Panc1 (cell line): ENCODE measurements at regions not wholly inside any gene's neighbourhood (a gene's known extent, or its start where the extent isn't known, plus 50 kb on each side); places are given as distances from the start of the nearest gene placed in this dataset.

ENCODE experiments used
- ATAC-seq: fragments of 200-7000 bp; cut with Tn5 transposase; 2 replicates; pipeline ENCODE4 v1.9.1; 2020; ENCODE audit warnings: mild to moderate bottlenecking, moderate library complexity
- BruUV-seq: library from RNA; stranded (reverse); fragments of 400-500 nt; replicated peaks from 2 replicates; lab custom pipeline; 2021; lab: Mats Ljungman, UMichigan
- CTCF ChIA-PET: fragments of 300-600 bp; sonication (Branson Sonifier 250); formaldehyde crosslinking; loops from one replicate; lab custom pipeline; 2022; ENCODE audit warnings: antibody characterized with exemption; lab: Charles Lee
- POLR2A ChIA-PET: fragments of 300-600 bp; sonication (Branson Sonifier 250); formaldehyde crosslinking; loops from one replicate; lab custom pipeline; 2022; ENCODE audit warnings: antibody characterized with exemption; lab: Charles Lee
- DNase-seq: peaks from one replicate; pipeline ENCODE4 v3.0.0-alpha.2; 2010; ENCODE audit warnings: low read depth, low spot score
- H3K27ac ChIP-seq: 2 replicates; pipeline ENCODE4 v1.5.1; 2011; ENCODE audit warnings: mild to moderate bottlenecking, low read length, inconsistent platforms
- H3K27me3 ChIP-seq: fragments of 200-500 bp; sonication (Bioruptor generic); 2 replicates; pipeline ENCODE4 v1.6.0; 2014; ENCODE audit warnings: low read length, inconsistent platforms; ENCODE audit not compliant: control insufficient read depth, insufficient read depth
- H3K36me3 ChIP-seq: fragments of 200-500 bp; sonication (Bioruptor generic); 2 replicates; pipeline ENCODE4 v1.5.1; 2014; ENCODE audit warnings: inconsistent platforms, mild to moderate bottlenecking, low read length, moderate library complexity; ENCODE audit not compliant: control insufficient read depth, insufficient read depth
- H3K4me1 ChIP-seq: 2 replicates; pipeline ENCODE4 v1.5.1; 2011; ENCODE audit warnings: inconsistent platforms, mild to moderate bottlenecking, low read length, moderate library complexity; ENCODE audit not compliant: control insufficient read depth, insufficient read depth
- H3K4me3 ChIP-seq, 2 experiments: 2 replicates each; pipeline ENCODE4 v1.5.1; 2011 to 2012; ENCODE audit warnings: low read depth in 2 of 2, low read length in 2 of 2, mild to moderate bottlenecking in 2 of 2, inconsistent platforms in 1 of 2, moderate library complexity in 1 of 2
- H3K9me3 ChIP-seq: fragments of 200-500 bp; sonication (Bioruptor generic); 2 replicates; pipeline ENCODE4 v1.5.1; 2014; ENCODE audit warnings: low read depth, mild to moderate bottlenecking, inconsistent platforms, low read length, moderate library complexity; ENCODE audit not compliant: control insufficient read depth, insufficient read depth
- POLR2AphosphoS5 ChIP-seq: IDR thresholded peaks from 2 replicates; pipeline ENCODE4 v1.6.1; 2012; ENCODE audit warnings: mild to moderate bottlenecking, low read depth, low read length, moderate library complexity
- SIN3A ChIP-seq: IDR thresholded peaks from 2 replicates; pipeline ENCODE4 v1.6.1; 2012; ENCODE audit warnings: low read depth, mild to moderate bottlenecking, low read length, moderate library complexity, borderline replicate concordance; ENCODE audit not compliant: insufficient read depth
- TCF7L2 ChIP-seq: IDR thresholded peaks from 2 replicates; pipeline ENCODE4 v1.6.1; 2011; ENCODE audit warnings: mild to moderate bottlenecking, low read depth, low read length, inconsistent platforms
- in situ Hi-C: cut with HindIII; loops from 2 replicates; pipeline ENCODE4 v1.10.0; 2016; ENCODE audit warnings: low sequenced_read_pairs, low pct_unique_long_range_greater_than_20kb
- intact Hi-C: fragments of 100-400 bp; cut with micrococcal nuclease; formaldehyde crosslinking; loops from one replicate; pipeline ENCODE4 v1.10.0; 2022; ENCODE audit not compliant: unreplicated experiment
- TF ChIP-seq, protein P1 (sequence below): fragments of 450-650 bp; IDR thresholded peaks from 2 replicates; pipeline ENCODE4 v1.5.1; 2017; ENCODE audit warnings: mild to moderate bottlenecking
- TF ChIP-seq, protein P2 (sequence below), 2 experiments: IDR thresholded peaks; 2 replicates each; pipeline ENCODE4 v1.6.1; 2011 to 2012; ENCODE audit warnings: low read depth in 2 of 2, control low read depth in 1 of 2, low read length in 1 of 2, mild to moderate bottlenecking in 1 of 2, moderate library complexity in 1 of 2; ENCODE audit not compliant: insufficient read depth in 1 of 2

DNA sequence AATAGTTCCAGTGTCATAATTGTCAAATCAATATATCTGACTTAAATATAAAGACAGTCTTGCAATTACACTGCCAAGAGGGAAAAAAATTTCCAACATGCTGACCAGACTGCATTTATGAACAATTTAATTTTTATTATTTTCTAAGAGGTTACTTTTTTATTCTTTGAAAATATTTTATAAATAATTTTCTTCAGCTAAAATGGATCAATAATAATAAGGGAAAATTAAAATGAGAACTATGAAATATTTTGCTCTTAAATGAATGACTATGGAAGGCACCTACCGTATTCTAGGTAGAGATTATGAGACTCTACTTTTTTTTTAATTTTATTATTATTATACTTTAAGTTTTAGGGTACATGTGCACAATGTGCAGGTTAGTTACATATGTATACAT is 1032.5 kb upstream of the LRRN3 start:
- BruUV-seq = no TSS peak
- peaks cover 4% of the 10 kb centered on the region; the same call in 1 of the 2 replicates for H3K9me3 ChIP-seq
- H3K4me1 ChIP-seq = no peaks in the 10 kb centered on the region
- in situ Hi-C loops (no loop called here), intact Hi-C loops (no loop called here)
- ChIA-PET CTCF (no interaction called here), POLR2A (no interaction called here)
- H3K36me3 ChIP-seq = no peaks in the 10 kb centered on the region
- DNase-seq = no peak
- H3K27ac ChIP-seq = no peak overlapping the region
- no peak overlapping the region for H3K4me3 ChIP-seq
- TF ChIP-seq, protein P1, sequence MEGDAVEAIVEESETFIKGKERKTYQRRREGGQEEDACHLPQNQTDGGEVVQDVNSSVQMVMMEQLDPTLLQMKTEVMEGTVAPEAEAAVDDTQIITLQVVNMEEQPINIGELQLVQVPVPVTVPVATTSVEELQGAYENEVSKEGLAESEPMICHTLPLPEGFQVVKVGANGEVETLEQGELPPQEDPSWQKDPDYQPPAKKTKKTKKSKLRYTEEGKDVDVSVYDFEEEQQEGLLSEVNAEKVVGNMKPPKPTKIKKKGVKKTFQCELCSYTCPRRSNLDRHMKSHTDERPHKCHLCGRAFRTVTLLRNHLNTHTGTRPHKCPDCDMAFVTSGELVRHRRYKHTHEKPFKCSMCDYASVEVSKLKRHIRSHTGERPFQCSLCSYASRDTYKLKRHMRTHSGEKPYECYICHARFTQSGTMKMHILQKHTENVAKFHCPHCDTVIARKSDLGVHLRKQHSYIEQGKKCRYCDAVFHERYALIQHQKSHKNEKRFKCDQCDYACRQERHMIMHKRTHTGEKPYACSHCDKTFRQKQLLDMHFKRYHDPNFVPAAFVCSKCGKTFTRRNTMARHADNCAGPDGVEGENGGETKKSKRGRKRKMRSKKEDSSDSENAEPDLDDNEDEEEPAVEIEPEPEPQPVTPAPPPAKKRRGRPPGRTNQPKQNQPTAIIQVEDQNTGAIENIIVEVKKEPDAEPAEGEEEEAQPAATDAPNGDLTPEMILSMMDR = no peak
- TF ChIP-seq TCF7L2 (no peak), SIN3A (no peak), POLR2AphosphoS5 (no peak)
- TF ChIP-seq, protein P2, sequence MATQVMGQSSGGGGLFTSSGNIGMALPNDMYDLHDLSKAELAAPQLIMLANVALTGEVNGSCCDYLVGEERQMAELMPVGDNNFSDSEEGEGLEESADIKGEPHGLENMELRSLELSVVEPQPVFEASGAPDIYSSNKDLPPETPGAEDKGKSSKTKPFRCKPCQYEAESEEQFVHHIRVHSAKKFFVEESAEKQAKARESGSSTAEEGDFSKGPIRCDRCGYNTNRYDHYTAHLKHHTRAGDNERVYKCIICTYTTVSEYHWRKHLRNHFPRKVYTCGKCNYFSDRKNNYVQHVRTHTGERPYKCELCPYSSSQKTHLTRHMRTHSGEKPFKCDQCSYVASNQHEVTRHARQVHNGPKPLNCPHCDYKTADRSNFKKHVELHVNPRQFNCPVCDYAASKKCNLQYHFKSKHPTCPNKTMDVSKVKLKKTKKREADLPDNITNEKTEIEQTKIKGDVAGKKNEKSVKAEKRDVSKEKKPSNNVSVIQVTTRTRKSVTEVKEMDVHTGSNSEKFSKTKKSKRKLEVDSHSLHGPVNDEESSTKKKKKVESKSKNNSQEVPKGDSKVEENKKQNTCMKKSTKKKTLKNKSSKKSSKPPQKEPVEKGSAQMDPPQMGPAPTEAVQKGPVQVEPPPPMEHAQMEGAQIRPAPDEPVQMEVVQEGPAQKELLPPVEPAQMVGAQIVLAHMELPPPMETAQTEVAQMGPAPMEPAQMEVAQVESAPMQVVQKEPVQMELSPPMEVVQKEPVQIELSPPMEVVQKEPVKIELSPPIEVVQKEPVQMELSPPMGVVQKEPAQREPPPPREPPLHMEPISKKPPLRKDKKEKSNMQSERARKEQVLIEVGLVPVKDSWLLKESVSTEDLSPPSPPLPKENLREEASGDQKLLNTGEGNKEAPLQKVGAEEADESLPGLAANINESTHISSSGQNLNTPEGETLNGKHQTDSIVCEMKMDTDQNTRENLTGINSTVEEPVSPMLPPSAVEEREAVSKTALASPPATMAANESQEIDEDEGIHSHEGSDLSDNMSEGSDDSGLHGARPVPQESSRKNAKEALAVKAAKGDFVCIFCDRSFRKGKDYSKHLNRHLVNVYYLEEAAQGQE (IDR thresholded peaks at IDR 0.05; ENCODE audit: insufficient read depth in 1 of 2, low read depth in 2 of 2, low read length in 1 of 2) = no peak
- ATAC-seq = no peak
- H3K27me3 ChIP-seq = no peaks in the 10 kb centered on the region

DNA sequence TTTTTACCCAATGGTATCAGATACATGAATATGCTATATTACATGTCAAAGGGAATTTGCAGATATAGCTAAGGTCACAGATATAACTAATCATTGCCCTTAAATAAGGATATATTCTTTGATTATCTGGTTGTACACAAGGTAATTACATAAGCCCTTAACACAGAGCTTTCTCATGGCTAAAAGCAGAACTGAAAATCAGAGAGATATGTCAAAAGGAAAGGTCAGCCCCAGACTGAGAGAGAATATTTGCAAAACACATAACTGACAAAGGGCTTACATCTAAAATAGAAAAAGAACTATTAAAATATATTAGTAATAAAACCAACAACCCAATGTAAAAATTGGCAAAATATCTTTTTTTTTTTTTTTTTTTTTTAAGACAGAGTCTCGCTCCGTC is 1029.5 kb upstream of the LRRN3 start:
- no peak for ATAC-seq
- H3K4me3 ChIP-seq = no peak overlapping the region
- no peaks in the 10 kb centered on the region; the same call in 1 of the 2 replicates for H3K9me3 ChIP-seq
- CTCF ChIA-PET = interaction anchor here (0.7 kb wide), 1 partner anchor 1234 kb away, joined by 4 read pairs; no protein-coding TSS in a partner anchor
- H3K36me3 ChIP-seq = no peaks in the 10 kb centered on the region
- POLR2A ChIA-PET = no interaction called here
- intact Hi-C loops (no loop called here), in situ Hi-C loops (no loop called here)
- no TSS peak for BruUV-seq
- no peak overlapping the region for H3K27ac ChIP-seq
- TF ChIP-seq SIN3A = no peak
- TF ChIP-seq POLR2AphosphoS5 = no peak
- no peak for TF ChIP-seq TCF7L2
- TF ChIP-seq, protein P2 (IDR thresholded peaks at IDR 0.05; ENCODE audit: insufficient read depth in 1 of 2, low read depth in 2 of 2, low read length in 1 of 2) = no peak
- TF ChIP-seq, protein P1 = no peak
- DNase-seq = no peak
- H3K27me3 ChIP-seq = no peaks in the 10 kb centered on the region
- no peaks in the 10 kb centered on the region for H3K4me1 ChIP-seq
